Epithelial cell of prostate (primary cell): ENCODE measurements at regions not wholly inside any gene's neighbourhood (a gene's known extent, or its start where the extent isn't known, plus 50 kb on each side); places are given as distances from the start of the nearest gene placed in this dataset.

Source experiments
- DNase-seq: peaks from one replicate; pipeline ENCODE4 v3.0.0-alpha.2; 2011; ENCODE audit warnings: low read depth, low spot score
- H3K27ac ChIP-seq: fragments of 450-650 bp; 2 replicates; pipeline ENCODE4 v1.5.1; 2017; ENCODE audit warnings: mild to moderate bottlenecking

GRCh38 chr7:145331522-145331921 lies 495.7 kb upstream of the TPK1 start:
- no peak for DNase-seq
- no peak overlapping the region for H3K27ac ChIP-seq

- no peak overlapping the region for H3K27ac ChIP-seq
- DNase-seq, result no peak
Measured at GRCh38 chr7:145331076-145331475, 495.2 kb upstream of the TPK1 start.

DNA sequence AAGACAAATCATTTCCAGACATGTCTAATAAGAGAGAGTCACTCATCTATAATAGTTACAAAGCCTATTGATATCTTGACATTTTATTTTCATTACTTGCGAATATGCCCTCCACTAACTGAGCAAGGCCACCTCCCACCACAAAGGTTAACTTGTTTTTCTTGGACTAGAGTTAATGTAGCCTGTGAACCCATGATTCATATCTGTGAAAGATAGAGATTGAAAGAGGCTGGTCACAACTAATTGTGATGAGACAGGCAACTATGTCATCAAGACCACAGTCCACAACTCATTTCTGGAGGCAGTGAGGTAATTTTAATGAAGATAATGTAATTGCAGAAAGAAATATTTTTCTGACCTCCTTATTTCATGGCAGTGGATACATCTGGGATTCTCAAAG lies 491.8 kb upstream of the TPK1 start:
- no peak overlapping the region for H3K27ac ChIP-seq
- DNase-seq, result no peak

DNA sequence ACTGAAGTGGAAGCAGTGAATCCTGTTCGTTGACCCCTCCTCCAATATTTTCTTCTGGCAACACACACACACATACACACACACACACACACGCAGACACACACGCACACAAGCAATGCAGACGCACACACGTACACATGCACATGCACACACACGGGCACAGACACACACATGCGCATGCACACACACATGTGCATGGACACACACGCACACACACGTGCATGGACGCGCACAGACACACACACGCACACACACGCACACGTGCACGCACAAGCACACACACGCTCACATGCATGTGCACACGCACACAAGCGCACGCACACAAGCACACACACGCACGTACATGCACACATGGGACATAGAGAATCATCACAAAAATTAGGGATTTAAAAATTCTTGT lies 488.2 kb upstream of the TPK1 start:
- no peak overlapping the region for H3K27ac ChIP-seq
- no peak for DNase-seq

- DNase-seq, result no peak
- H3K27ac ChIP-seq, result no peak overlapping the region
Measured at GRCh38 chr7:145313551-145313950, 477.7 kb upstream of the TPK1 start.

GRCh38 chr7:145293754-145294153 lies 457.9 kb upstream of the TPK1 start:
- no peak for DNase-seq
- no peak overlapping the region for H3K27ac ChIP-seq

- no peak overlapping the region for H3K27ac ChIP-seq
- no peak for DNase-seq
Measured at GRCh38 chr7:145293228-145293701, 457.4 kb upstream of the TPK1 start.

DNA sequence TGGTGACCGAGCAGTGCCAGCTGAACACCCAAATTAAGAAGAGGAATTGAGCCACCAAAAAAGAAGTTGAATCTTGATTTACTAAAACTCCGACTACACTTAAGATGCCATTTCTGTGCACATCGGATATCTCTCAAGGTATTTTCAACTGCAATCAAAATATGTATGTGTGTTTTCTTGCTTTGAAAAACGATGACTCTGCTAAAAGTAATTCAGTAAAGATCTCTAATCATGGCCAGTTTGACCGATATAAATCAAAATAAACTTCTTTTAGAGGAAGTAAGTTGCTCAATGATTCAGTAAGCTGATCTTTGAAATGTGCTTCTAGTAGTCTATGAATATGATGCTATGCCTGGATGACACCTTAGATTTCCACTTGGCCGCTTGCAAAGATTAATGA lies 453.5 kb upstream of the TPK1 start:
- H3K27ac ChIP-seq, result no peak overlapping the region
- no peak for DNase-seq

GRCh38 chr7:145276118-145276517 lies 440.3 kb upstream of the TPK1 start:
- H3K27ac ChIP-seq, result no peak overlapping the region
- no peak for DNase-seq

DNA sequence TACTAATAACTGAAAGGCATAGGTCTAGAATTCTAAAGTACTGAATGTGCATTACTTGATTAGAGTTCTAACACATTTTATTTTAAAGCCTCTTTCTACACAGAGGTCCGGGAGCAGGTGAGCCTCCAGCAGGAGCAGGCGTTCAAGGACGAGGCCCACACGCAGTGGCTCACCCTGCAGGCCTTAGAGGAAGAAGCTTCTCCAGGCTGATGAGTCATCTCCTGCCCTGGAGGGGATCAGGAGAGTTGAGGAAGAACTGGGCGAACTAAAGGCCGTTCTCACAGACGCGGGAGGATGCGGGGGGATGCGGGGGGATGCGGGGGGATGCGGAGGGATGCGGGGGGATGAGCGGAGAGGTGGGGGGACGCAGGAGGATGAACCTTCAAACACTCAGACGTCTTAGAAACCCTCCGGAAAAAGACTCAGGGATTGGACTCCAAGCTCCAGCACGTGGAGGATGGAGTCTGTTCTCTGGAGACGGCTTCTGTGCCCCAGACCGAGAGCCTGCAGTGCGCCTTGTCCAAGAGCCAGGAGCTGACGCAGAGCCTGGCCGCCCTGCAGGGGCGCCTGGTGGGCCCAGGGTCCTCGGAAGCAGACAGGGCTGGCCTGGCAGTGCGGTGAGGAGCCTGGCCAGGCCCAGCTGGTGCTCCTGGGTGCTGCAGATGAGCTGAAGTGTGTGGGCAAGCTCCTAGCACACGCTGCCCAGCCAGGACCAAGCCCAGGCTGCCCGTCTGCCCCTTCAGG lies 433.7 kb upstream of the TPK1 start:
- no peak overlapping the region for H3K27ac ChIP-seq
- DNase-seq, result no peak

GRCh38 chr7:145265180-145265579 lies 429.3 kb upstream of the TPK1 start:
- no peak overlapping the region for H3K27ac ChIP-seq
- DNase-seq, result no peak

GRCh38 chr7:145263886-145264285 lies 428.0 kb upstream of the TPK1 start:
- no peak for DNase-seq

GRCh38 chr7:145252031-145252430 lies 416.2 kb upstream of the TPK1 start:
- no peak for DNase-seq
- H3K27ac ChIP-seq, result no peak overlapping the region

More at GRCh38 chr7:145263886-145264285, 428.0 kb upstream of the TPK1 start:
- no peak overlapping the region for H3K27ac ChIP-seq

DNA sequence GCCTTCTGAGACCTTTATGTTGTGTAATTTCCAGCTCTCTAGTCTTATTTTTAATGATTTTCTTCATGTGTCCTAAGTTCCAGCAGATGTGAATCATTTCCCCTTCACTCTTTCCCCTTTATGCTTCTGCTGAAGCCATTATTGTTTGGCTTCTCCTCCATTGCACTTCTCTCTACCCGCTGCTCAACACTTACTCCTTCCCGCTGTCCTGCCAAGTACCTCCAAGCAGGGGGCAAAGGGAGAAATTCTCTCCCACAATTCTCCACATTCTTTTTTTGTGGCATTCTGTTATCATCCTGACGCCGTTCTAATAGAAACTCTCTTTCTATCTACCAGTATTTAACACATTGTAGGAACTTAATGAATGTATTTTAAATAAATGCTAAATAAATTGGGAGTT lies 388.9 kb upstream of the TPK1 start:
- no peak for DNase-seq
- H3K27ac ChIP-seq, result no peak overlapping the region

DNA sequence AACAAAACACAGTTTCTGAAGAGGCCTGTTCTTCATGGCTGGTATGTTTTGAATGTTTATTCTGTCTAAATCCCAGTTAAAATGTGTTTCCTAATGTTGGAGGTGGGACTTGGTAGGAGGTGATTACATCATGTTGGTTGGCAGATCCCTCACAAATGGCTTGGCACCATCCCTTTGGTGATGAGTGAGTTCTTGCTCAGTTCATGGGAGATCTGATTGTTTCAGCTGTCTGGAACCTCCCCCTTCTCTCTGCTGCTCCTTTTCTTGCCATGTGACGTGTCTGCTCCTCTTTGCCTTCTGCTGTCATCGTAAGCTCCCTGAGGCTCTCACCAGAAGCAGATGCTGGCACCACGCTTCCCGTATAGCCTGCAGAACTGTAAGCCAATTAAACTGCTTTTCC lies 383.6 kb upstream of the TPK1 start:
- no peak overlapping the region for H3K27ac ChIP-seq
- DNase-seq, result no peak

- no peak for DNase-seq
- H3K27ac ChIP-seq, result no peak overlapping the region
Measured at GRCh38 chr7:145216866-145217265, 381.0 kb upstream of the TPK1 start.

- no peak for DNase-seq
Measured at GRCh38 chr7:145212050-145212449, 376.2 kb upstream of the TPK1 start.

GRCh38 chr7:145211211-145211610 lies 375.4 kb upstream of the TPK1 start:
- no peak for DNase-seq
- H3K27ac ChIP-seq, result no peak overlapping the region

More at GRCh38 chr7:145212050-145212449, 376.2 kb upstream of the TPK1 start:
- H3K27ac ChIP-seq, result no peak overlapping the region

DNA sequence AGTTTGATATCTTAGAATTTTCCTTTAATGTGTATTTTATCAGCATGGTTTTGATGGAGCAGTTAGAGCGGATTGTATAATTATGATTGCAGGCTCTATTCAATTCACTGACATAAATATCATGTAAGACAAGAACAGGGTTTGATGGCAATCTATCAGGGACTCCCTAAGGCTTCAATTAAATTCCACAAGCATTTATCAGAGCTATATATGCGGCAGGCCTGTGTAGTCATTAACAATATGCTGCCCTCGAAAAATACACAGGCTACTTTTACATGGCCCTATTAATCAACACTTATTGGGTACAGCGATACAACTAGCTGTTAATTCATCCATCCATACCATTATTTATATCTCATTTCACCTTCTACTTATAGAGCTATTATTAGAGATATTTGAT lies 358.1 kb upstream of the TPK1 start:
- no peak for DNase-seq
- no peak overlapping the region for H3K27ac ChIP-seq

GRCh38 chr7:145184956-145185355 lies 349.1 kb upstream of the TPK1 start:
- no peak overlapping the region for H3K27ac ChIP-seq
- no peak for DNase-seq

GRCh38 chr7:145183069-145183468 lies 347.2 kb upstream of the TPK1 start:
- no peak for DNase-seq

DNA sequence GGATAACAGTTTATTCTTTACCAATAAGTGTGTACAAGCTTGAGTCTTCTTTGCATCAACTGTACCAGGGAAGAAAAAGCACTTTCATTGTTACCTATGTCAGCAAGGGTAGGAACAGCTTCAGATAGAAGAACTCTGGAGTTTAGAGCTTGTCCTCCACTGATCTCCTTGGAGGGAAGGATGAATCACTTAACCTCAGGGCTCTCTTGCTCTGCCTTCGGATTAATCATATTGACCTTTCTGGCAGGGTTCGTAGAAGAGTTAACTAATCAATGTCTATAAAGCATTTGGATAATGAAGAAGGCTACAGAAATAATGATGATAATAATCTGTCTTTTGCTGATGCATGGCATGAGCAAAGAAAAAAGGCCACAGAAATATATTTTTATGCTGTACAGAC lies 339.5 kb upstream of the TPK1 start:
- H3K27ac ChIP-seq, result no peak overlapping the region
- no peak for DNase-seq

More at GRCh38 chr7:145183069-145183468, 347.2 kb upstream of the TPK1 start:
- H3K27ac ChIP-seq, result no peak overlapping the region
